Fibroblast of skin of back (primary cell): ENCODE measurements at regions not wholly inside any gene's neighbourhood (a gene's known extent, or its start where the extent isn't known, plus 50 kb on each side); places are given as distances from the start of the nearest gene placed in this dataset.
"Not testable (repeated sequence)": the region's sequence is repeated elsewhere in the genome, so short reads cannot be mapped to it uniquely, and the experiment has no call there.

Source experiments
- DNase-seq: peaks from one replicate; pipeline ENCODE4 v3.0.0-alpha.2; 2013

- not testable (repeated sequence) for DNase-seq
Observed at GRCh38 chr1:149234926-149235914, 131.9 kb upstream of the NBPF9 start.

- DNase-seq: not testable (repeated sequence)
Observed at GRCh38 chr1:149237515-149237914, 134.2 kb upstream of the NBPF9 start.

DNA sequence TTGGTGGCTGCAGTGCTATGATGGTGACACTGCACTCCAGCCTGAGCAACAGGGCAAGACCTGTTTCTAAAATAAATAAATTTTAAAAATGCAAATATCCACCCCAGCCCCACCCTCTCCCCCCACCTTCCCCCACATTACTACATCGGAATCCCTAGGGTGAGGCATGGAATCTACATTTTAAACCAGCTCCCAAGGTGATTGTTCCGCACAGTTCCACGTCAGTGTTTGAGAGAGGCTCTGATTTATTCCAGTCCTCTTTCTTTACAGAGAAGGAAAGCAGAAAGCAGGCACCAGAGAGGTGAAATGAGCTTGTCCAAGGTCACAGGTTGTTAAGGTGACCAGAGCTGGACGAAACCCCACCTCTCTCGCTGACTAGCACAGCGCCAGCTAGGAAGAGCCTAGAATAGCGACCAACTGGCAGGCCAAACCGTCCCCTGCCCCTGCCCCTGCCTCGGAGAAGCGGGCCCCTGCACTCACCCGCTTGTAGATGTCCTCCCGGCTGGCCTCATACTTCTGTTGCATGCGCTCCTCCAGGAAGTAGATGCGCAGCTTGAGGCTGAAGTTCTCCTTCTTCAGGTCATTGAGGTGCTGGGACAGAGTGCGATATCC lies 136.7 kb upstream of the NBPF9 start:
- DNase-seq: not testable (repeated sequence)

DNA sequence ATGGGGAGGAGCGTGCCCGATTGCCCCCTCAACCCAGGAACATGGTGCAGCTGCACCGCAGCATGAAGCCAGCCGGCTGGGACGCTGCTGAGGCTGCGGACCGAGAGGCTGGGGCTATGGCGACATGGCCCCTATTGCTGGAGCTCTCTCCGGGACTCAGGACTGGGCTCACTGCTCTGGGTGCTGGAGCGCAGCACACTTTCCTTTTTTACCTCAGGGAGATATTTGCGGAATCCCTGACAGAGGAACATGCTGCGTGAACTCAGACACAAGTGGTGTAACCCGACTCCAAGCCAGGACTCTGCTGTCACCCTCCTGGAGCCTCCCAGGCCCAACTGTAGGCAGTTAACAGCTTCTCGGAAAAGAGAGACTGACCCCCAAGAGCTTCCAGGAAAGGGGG lies 137.2 kb upstream of the NBPF9 start:
- not testable (repeated sequence) for DNase-seq

DNA sequence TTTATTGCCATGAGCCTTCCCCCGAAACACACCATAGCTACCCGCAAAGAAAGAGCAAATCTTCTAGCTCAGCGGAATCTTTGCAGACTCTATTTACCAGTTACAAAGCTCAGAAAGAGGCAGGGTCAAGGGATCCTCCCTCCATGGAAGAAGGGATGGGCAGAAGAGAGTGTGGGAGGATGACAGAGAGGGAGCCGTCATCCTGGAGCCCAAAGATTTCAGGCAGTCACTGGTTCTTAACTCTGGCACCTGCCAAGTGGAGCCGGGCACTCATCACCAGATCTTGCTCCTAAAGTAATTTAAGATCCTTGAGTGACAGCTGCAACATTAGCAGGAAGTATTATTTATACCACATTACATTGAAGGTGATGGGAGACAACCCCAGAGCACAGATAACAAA lies 137.9 kb upstream of the NBPF9 start:
- not testable (repeated sequence) for DNase-seq

DNA sequence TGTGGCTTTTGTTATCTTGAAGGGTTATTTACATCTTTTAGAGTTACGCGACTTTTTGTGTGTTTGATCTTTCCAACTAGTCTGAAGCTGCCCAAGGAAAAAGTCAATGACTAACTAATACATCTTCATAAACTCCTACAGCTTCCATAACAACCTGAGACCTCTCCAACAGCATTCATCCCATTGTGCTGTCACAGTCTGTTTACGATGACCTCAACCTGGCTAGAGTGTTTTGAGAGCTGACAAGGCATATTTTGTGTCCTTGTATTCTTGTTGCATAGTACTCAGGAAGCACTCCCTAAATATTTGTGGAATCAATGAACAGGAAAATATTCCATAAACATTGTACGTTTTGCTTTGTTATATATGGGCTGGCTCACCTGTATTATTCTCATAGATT lies 140.2 kb upstream of the NBPF9 start:
- not testable (repeated sequence) for DNase-seq

GRCh38 chr1:149244621-149245020 lies 141.3 kb upstream of the NBPF9 start:
- not testable (repeated sequence) for DNase-seq

GRCh38 chr1:149246212-149246611 lies 142.9 kb upstream of the NBPF9 start:
- DNase-seq: not testable (repeated sequence)

- DNase-seq: not testable (repeated sequence)
Observed at GRCh38 chr1:149248610-149249009, 145.3 kb upstream of the NBPF9 start.

DNA sequence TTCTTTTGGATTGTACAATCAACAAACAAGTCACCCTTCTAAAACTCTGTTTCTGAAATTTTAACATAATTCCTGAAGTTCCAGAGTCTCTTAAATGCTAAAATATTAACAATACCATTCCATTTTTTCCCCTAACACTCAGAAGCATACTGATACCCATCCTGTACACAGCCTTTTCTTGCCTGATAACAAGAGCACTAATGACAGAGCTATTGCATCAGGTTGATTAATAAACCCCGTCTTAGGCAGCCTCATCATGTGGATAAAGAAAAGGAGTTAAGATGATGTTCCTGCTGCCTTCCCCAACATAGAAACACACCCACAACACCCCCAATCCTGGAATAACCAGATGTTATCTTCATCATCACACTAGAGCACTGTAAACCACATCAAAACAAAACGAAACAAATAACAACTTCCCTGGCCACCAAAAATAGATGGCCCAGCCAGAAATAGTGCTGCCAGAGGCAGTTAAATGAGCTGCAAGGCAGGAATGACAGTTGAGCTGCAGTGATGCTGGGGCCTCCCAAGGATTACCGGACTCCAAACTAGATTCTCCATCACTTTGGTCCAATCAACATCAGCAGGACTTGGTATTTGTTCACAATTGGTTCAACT lies 146.6 kb upstream of the NBPF9 start:
- not testable (repeated sequence) for DNase-seq

GRCh38 chr1:149254894-149255847 lies 151.8 kb upstream of the NBPF9 start:
- not testable (repeated sequence) for DNase-seq

DNA sequence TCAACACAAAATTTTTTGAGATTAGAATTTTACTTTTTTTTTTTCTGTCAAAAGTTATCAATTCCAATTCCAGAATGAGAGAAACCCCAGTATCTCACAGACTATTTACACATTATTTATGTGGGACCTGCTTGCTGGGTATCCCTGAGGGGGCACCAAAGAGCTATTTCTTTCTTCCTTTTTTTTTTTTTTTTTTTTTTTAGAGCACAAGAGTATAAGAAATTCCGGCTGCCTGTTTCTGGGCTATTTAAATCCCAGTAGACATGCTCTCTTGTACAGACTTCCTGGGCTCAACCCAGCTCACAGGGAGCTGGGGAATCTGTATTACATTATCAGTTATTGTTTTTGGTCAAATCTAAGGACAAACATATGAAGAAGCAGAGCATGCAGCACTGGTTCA lies 156.9 kb upstream of the NBPF9 start:
- not testable (repeated sequence) for DNase-seq

GRCh38 chr1:149260736-149261340 lies 157.5 kb upstream of the NBPF9 start:
- not testable (repeated sequence) for DNase-seq

DNA sequence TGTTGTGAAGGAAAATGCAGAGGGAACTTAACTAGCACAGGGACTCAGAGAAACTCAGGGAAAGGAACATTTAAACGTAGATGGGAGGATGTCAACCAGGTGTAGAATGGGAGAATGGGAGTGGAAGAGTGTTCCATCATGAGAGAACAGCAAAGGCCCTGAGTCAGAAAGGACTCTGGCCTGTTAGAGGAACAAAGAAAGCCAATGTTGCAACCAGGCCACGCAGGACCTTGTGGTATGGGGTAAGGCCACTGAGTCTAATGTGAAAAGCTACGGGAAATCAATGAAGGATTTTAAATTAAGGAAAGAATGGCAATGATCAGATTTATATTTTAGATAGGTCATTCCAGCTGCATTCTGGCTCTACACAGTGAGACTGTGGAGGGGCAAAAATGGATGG lies 163.9 kb upstream of the NBPF9 start:
- not testable (repeated sequence) for DNase-seq

- not testable (repeated sequence) for DNase-seq
Observed at GRCh38 chr1:149269001-149269702, 165.8 kb upstream of the NBPF9 start.

GRCh38 chr1:149269833-149270232 lies 166.5 kb upstream of the NBPF9 start:
- DNase-seq: not testable (repeated sequence)

DNA sequence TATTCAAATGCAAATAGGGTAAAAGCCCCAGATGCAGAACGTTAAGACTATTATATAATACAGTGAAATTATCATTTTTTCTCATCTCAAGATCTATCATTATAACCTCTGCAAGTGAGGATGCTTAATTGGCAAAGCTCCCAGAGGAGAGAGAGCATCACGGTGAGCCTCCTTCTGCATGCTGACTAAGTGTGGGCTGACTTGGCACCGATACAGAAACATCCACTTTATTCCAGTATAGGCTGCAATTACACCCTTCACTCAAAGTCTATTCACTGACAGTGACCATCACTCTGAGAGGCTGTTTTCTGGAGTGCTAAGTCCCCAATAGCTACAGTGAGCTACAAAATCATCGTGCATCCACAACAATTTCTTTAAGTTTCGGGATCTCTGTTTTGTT lies 171.1 kb upstream of the NBPF9 start:
- not testable (repeated sequence) for DNase-seq

DNA sequence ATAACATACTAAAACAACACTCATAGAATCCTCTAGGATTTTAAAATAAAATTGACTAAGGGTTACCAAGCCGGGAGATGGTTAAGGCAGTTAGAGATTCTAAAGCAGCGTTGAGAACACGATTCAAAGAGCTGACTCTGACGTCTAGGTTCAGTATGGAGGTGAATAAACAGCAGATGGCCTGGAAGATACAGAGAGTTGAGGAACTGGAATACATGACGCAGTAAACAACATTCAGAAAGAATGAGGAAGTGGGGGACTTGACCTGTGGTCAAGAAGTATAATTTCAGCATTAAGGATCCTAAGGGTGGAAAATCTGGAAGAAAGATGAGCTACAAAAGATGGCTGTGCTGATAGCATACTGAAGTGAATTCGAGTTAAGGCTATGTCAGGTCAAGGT lies 172.5 kb upstream of the NBPF9 start:
- DNase-seq: not testable (repeated sequence)

DNA sequence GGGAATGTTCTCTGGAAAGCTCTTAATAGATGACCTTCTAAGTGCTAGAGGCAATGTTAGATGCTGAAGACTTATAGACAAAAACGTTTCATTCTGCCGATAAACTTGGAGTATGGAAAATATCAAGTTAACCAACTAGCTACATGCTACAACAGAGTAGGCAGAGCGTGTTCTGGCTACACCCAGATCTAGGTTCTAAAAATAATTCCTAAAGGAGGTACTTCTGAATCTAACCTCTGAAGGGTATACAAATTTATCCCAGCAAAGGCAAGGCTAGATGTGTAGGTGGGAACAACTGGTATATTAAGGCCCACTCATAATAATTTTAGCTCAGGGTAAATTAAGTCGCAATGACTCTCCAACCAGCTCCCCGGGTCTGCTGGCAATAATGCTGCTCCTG lies 173.1 kb upstream of the NBPF9 start:
- DNase-seq: not testable (repeated sequence)

DNA sequence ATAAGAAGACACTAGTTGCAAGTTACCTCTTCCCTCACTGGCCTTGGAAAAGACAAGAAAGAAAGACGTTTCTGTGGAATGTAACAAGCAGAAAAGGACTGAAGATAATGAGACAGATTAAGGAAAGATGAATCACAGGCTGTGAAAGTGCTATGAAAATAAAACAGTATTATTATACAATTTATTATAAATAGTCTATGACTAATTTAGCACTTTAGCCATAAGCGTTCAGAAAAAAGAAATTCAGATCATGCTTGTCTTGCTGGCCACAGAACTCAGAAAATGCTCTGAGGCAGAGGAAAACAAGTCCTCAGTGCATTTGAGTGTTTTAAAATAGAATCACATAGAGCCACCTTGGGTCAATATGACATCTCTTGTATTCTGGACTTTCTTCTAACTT lies 174.8 kb upstream of the NBPF9 start:
- DNase-seq: not testable (repeated sequence)

DNA sequence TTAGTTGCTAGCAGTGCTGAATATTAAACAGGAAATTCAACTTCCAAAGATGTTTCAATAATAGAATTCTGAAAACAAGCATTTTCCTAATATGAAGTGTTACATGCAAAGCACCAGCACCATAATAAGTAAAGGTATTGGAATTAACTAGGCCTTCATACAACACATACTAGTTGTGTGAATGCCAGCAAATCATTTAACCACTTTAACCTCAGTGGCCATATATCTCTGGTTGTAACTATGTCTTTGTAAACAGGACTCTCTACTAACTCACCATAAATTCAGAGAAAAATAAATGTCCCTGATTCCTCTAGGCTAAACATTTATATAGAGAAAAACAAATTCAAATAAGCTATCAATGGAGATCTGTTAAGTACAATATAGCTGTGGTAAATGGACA lies 175.7 kb upstream of the NBPF9 start:
- not testable (repeated sequence) for DNase-seq
